ENCODE measurements at regions not wholly inside any gene's neighbourhood (a gene's known extent, or its start where the extent isn't known, plus 50 kb on each side); places are given as distances from the start of the nearest gene placed in this dataset.

- FAIRE-seq (peak; percentile 41), DNase-seq (ENCODE audit: insufficient read length, low spot score) (no peak)
- TF ChIP-seq SPI1 (IDR thresholded peaks at IDR 0.05; ENCODE audit: low read depth, low read length) (no peak), POU2F2 (IDR thresholded peaks at IDR 0.05; ENCODE audit: low read depth, low read length) (no peak), TAF1 (IDR thresholded peaks at IDR 0.05; ENCODE audit: low read depth, low read length) (no peak), POLR2A (IDR thresholded peaks at IDR 0.05; ENCODE audit: low read depth, low read length) (no peak), POLR2AphosphoS5 (IDR thresholded peaks at IDR 0.05; ENCODE audit: low read depth, low read length) (no peak), PAX5 (IDR thresholded peaks at IDR 0.05; ENCODE audit: insufficient read depth, low read length, severe bottlenecking) (no peak)
Measured at GRCh38 chr21:29228306-29228705, 70.4 kb upstream of the BACH1 start.

- DNase-seq (ENCODE audit: insufficient read length, low spot score) (no peak), FAIRE-seq (no peak)
- TF ChIP-seq TAF1 (IDR thresholded peaks at IDR 0.05; ENCODE audit: low read depth, low read length) (no peak), SPI1 (IDR thresholded peaks at IDR 0.05; ENCODE audit: low read depth, low read length) (no peak), PAX5 (IDR thresholded peaks at IDR 0.05; ENCODE audit: insufficient read depth, low read length, severe bottlenecking) (no peak), POLR2AphosphoS5 (IDR thresholded peaks at IDR 0.05; ENCODE audit: low read depth, low read length) (no peak), POU2F2 (IDR thresholded peaks at IDR 0.05; ENCODE audit: low read depth, low read length) (no peak), POLR2A (IDR thresholded peaks at IDR 0.05; ENCODE audit: low read depth, low read length) (no peak)
Measured at GRCh38 chr21:29230551-29231261, 68.0 kb upstream of the BACH1 start.

- no peak for FAIRE-seq
- no peak for DNase-seq (ENCODE audit: insufficient read length, low spot score)
- no peak for TF ChIP-seq POLR2A (IDR thresholded peaks at IDR 0.05; ENCODE audit: low read depth, low read length)
- TF ChIP-seq POU2F2 (IDR thresholded peaks at IDR 0.05; ENCODE audit: low read depth, low read length), result no peak
- TF ChIP-seq TAF1 (IDR thresholded peaks at IDR 0.05; ENCODE audit: low read depth, low read length), result no peak
- TF ChIP-seq POLR2AphosphoS5 (IDR thresholded peaks at IDR 0.05; ENCODE audit: low read depth, low read length), result no peak
- no peak for TF ChIP-seq PAX5 (IDR thresholded peaks at IDR 0.05; ENCODE audit: insufficient read depth, low read length, severe bottlenecking)
- TF ChIP-seq SPI1 (IDR thresholded peaks at IDR 0.05; ENCODE audit: low read depth, low read length), result no peak
Measured at GRCh38 chr21:29231756-29232529, 66.8 kb upstream of the BACH1 start.

- TF ChIP-seq POU2F2 (IDR thresholded peaks at IDR 0.05; ENCODE audit: low read depth, low read length) (no peak), PAX5 (IDR thresholded peaks at IDR 0.05; ENCODE audit: insufficient read depth, low read length, severe bottlenecking) (no peak), POLR2AphosphoS5 (IDR thresholded peaks at IDR 0.05; ENCODE audit: low read depth, low read length) (no peak), TAF1 (IDR thresholded peaks at IDR 0.05; ENCODE audit: low read depth, low read length) (no peak), SPI1 (IDR thresholded peaks at IDR 0.05; ENCODE audit: low read depth, low read length) (no peak), POLR2A (IDR thresholded peaks at IDR 0.05; ENCODE audit: low read depth, low read length) (no peak)
- DNase-seq (ENCODE audit: insufficient read length, low spot score) (no peak), FAIRE-seq (no peak)
Measured at GRCh38 chr21:29232530-29233255, 66.0 kb upstream of the BACH1 start.

- DNase-seq (ENCODE audit: insufficient read length, low spot score) (no peak), FAIRE-seq (peak; percentile 73)
- TF ChIP-seq POLR2A (IDR thresholded peaks at IDR 0.05; ENCODE audit: low read depth, low read length) (no peak), TAF1 (IDR thresholded peaks at IDR 0.05; ENCODE audit: low read depth, low read length) (no peak), POLR2AphosphoS5 (IDR thresholded peaks at IDR 0.05; ENCODE audit: low read depth, low read length) (no peak), SPI1 (IDR thresholded peaks at IDR 0.05; ENCODE audit: low read depth, low read length) (no peak), POU2F2 (IDR thresholded peaks at IDR 0.05; ENCODE audit: low read depth, low read length) (no peak), PAX5 (IDR thresholded peaks at IDR 0.05; ENCODE audit: insufficient read depth, low read length, severe bottlenecking) (no peak)
Measured at GRCh38 chr21:29233256-29233546, 65.5 kb upstream of the BACH1 start.

- peak; percentile 19 for DNase-seq (ENCODE audit: insufficient read length, low spot score)
- TF ChIP-seq PAX5 (IDR thresholded peaks at IDR 0.05; ENCODE audit: insufficient read depth, low read length, severe bottlenecking), result no peak
- no peak for TF ChIP-seq POLR2AphosphoS5 (IDR thresholded peaks at IDR 0.05; ENCODE audit: low read depth, low read length)
- no peak for TF ChIP-seq TAF1 (IDR thresholded peaks at IDR 0.05; ENCODE audit: low read depth, low read length)
- TF ChIP-seq POLR2A (IDR thresholded peaks at IDR 0.05; ENCODE audit: low read depth, low read length), result no peak
- no peak for TF ChIP-seq POU2F2 (IDR thresholded peaks at IDR 0.05; ENCODE audit: low read depth, low read length)
- peak; percentile 94 for TF ChIP-seq SPI1 (IDR thresholded peaks at IDR 0.05; ENCODE audit: low read depth, low read length)
- no peak for FAIRE-seq
Measured at GRCh38 chr21:29233611-29234540, 64.8 kb upstream of the BACH1 start.

- DNase-seq (ENCODE audit: insufficient read length, low spot score) (no peak), FAIRE-seq (peak; percentile 78)
- no peak for TF ChIP-seq POLR2AphosphoS5 (IDR thresholded peaks at IDR 0.05; ENCODE audit: low read depth, low read length)
- TF ChIP-seq POLR2A (IDR thresholded peaks at IDR 0.05; ENCODE audit: low read depth, low read length), result no peak
- no peak for TF ChIP-seq POU2F2 (IDR thresholded peaks at IDR 0.05; ENCODE audit: low read depth, low read length)
- no peak for TF ChIP-seq TAF1 (IDR thresholded peaks at IDR 0.05; ENCODE audit: low read depth, low read length)
- TF ChIP-seq PAX5 (IDR thresholded peaks at IDR 0.05; ENCODE audit: insufficient read depth, low read length, severe bottlenecking), result no peak
- TF ChIP-seq SPI1 (IDR thresholded peaks at IDR 0.05; ENCODE audit: low read depth, low read length), result peak; percentile 76
Measured at GRCh38 chr21:29235714-29236197, 63.0 kb upstream of the BACH1 start.

- TF ChIP-seq PAX5 (IDR thresholded peaks at IDR 0.05; ENCODE audit: insufficient read depth, low read length, severe bottlenecking) (no peak), POU2F2 (IDR thresholded peaks at IDR 0.05; ENCODE audit: low read depth, low read length) (no peak), POLR2A (IDR thresholded peaks at IDR 0.05; ENCODE audit: low read depth, low read length) (no peak), POLR2AphosphoS5 (IDR thresholded peaks at IDR 0.05; ENCODE audit: low read depth, low read length) (no peak), SPI1 (IDR thresholded peaks at IDR 0.05; ENCODE audit: low read depth, low read length) (no peak), TAF1 (IDR thresholded peaks at IDR 0.05; ENCODE audit: low read depth, low read length) (no peak)
- DNase-seq (ENCODE audit: insufficient read length, low spot score) (no peak), FAIRE-seq (no peak)
Measured at GRCh38 chr21:29236201-29236600, 62.5 kb upstream of the BACH1 start.

All from GM12891 (cell line).